ENCODE measurements at regions not wholly inside any gene's neighbourhood (a gene's known extent, or its start where the extent isn't known, plus 50 kb on each side); places are given as distances from the start of the nearest gene placed in this dataset.

GRCh38 chr4:17189401-17189720 lies 290.9 kb upstream of the LDB2 start:
- TF ChIP-seq POLR2A (IDR thresholded peaks at IDR 0.05) = no peak
- TF ChIP-seq CTCF (IDR thresholded peaks at IDR 0.05) = no peak
- no peak for TF ChIP-seq POLR2AphosphoS5 (IDR thresholded peaks at IDR 0.05)

Measured in breast epithelium (tissue), 3 donors.